VCaP (cell line): ENCODE measurements at regions not wholly inside any gene's neighbourhood (a gene's known extent, or its start where the extent isn't known, plus 50 kb on each side); places are given as distances from the start of the nearest gene placed in this dataset.

ENCODE experiments used
- H3K27ac ChIP-seq: fragments of 450-650 bp; 2 replicates; pipeline ENCODE4 v1.5.1; 2017
- TF ChIP-seq, protein P1 (sequence below): fragments of 450-650 bp; conservative IDR thresholded peaks from 2 replicates; pipeline ENCODE4 v1.5.1; 2017; ENCODE audit warnings: mild to moderate bottlenecking, moderate library complexity

DNA sequence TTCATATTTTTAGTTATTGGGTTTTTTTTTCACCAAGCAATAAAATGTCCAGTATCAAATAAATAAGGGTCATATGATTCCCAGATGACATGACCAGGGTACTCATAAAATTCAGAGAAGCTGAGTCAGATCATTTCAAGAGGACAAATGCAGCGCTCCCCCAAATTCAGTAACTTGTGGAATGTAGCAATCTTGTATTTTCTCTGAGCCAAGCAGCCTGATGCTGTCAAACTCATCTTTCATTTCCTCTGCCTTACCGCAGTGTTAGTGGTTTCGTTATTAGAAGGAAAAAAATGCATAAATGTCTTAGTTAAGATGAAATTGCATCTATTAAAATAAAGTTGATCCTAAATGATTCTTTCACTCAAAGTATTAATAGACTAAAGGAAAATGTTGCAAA is 57.8 kb upstream of the EDN1 start:
- TF ChIP-seq, protein P1, sequence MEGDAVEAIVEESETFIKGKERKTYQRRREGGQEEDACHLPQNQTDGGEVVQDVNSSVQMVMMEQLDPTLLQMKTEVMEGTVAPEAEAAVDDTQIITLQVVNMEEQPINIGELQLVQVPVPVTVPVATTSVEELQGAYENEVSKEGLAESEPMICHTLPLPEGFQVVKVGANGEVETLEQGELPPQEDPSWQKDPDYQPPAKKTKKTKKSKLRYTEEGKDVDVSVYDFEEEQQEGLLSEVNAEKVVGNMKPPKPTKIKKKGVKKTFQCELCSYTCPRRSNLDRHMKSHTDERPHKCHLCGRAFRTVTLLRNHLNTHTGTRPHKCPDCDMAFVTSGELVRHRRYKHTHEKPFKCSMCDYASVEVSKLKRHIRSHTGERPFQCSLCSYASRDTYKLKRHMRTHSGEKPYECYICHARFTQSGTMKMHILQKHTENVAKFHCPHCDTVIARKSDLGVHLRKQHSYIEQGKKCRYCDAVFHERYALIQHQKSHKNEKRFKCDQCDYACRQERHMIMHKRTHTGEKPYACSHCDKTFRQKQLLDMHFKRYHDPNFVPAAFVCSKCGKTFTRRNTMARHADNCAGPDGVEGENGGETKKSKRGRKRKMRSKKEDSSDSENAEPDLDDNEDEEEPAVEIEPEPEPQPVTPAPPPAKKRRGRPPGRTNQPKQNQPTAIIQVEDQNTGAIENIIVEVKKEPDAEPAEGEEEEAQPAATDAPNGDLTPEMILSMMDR: no peak
- H3K27ac ChIP-seq: no peak overlapping the region

DNA sequence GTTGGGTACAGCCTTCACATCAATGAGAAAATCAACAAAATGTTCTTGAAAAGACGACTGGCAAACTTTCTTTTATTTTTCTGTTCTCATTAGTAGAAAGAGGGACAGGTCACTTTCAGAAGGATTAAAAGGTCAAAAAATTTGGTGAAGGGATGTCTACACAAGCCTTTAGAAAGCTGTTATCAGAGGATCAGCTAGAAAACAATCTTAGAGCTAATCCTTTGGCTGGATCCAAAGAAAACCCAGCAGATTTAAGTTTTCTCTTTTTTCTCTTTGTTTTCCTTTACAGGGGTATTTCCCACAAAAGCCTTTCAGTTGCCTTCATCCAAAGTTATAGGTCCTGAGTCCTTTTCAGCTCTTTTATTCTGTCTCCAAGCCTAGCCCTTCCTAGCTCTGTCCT is 57.3 kb upstream of the EDN1 start:
- TF ChIP-seq, protein P1: no peak
- no peak overlapping the region for H3K27ac ChIP-seq

GRCh38 chr6:12233693-12234571 is 56.2 kb upstream of the EDN1 start:
- TF ChIP-seq, protein P1: peak; percentile 64
- H3K27ac ChIP-seq: no peak overlapping the region

GRCh38 chr6:12235341-12235740 is 54.8 kb upstream of the EDN1 start:
- H3K27ac ChIP-seq: no peak overlapping the region

GRCh38 chr6:12238219-12238618 is 51.9 kb upstream of the EDN1 start:
- no peak overlapping the region for H3K27ac ChIP-seq
- TF ChIP-seq, protein P1: no peak

More at GRCh38 chr6:12235341-12235740, 54.8 kb upstream of the EDN1 start:
- TF ChIP-seq, protein P1: no peak
